PFSK-1 (cell line): ENCODE measurements at regions not wholly inside any gene's neighbourhood (a gene's known extent, or its start where the extent isn't known, plus 50 kb on each side); places are given as distances from the start of the nearest gene placed in this dataset.

Experiments
- FOXP2 ChIP-seq: optimal IDR thresholded peaks from 2 replicates; pipeline ENCODE3; 2011; ENCODE audit warnings: borderline replicate concordance, control low read depth, inconsistent platforms; ENCODE audit not compliant: insufficient read depth; ENCODE audit errors: extremely low read length, extremely low read depth
- POLR2AphosphoS5 ChIP-seq: IDR thresholded peaks from 2 replicates; pipeline ENCODE4 v1.6.1; 2012; ENCODE audit warnings: low read depth, mild to moderate bottlenecking, control low read depth, low read length, moderate library complexity
- SIN3A ChIP-seq: IDR thresholded peaks from 2 replicates; pipeline ENCODE4 v1.6.1; 2012; ENCODE audit warnings: mild to moderate bottlenecking, low read length, moderate library complexity, borderline replicate concordance; ENCODE audit not compliant: insufficient read depth
- TAF1 ChIP-seq: IDR thresholded peaks from 2 replicates; pipeline ENCODE4 v1.6.1; 2012; ENCODE audit warnings: low read length, control low read depth, borderline replicate concordance; ENCODE audit not compliant: insufficient read depth
- TF ChIP-seq, protein P1 (sequence below), 2 experiments: IDR thresholded peaks; 2 replicates each; pipeline versions ENCODE4 v1.6.1 to v1.8.0; 2011 to 2012; ENCODE audit warnings: low read depth in 2 of 2, low read length in 2 of 2, control low read depth in 1 of 2, inconsistent platforms in 1 of 2, mild to moderate bottlenecking in 1 of 2, moderate library complexity in 1 of 2; ENCODE audit not compliant: insufficient read depth in 1 of 2

DNA sequence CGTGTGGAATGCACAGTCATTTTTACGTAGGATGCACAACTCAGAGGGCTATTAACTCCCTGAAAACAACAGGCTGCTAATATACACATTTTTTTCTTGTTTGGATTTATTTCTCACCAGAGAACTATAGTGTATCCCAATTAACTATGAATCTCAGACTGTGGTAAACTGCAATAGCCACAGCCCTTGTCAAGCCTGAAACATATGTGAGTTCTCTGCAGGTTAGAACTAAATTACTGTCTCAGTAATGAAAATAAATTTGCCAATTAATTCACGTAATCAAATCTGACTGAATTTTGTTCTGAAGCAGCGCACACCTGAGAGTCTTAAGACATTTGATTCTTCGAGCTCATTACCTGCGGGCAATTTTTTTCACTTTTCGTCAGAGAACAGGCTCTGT lies 318.6 kb downstream of the PMP22 start:
- TF ChIP-seq TAF1 (no peak), POLR2AphosphoS5 (no peak), FOXP2 (no peak), SIN3A (no peak)
- TF ChIP-seq, protein P1, sequence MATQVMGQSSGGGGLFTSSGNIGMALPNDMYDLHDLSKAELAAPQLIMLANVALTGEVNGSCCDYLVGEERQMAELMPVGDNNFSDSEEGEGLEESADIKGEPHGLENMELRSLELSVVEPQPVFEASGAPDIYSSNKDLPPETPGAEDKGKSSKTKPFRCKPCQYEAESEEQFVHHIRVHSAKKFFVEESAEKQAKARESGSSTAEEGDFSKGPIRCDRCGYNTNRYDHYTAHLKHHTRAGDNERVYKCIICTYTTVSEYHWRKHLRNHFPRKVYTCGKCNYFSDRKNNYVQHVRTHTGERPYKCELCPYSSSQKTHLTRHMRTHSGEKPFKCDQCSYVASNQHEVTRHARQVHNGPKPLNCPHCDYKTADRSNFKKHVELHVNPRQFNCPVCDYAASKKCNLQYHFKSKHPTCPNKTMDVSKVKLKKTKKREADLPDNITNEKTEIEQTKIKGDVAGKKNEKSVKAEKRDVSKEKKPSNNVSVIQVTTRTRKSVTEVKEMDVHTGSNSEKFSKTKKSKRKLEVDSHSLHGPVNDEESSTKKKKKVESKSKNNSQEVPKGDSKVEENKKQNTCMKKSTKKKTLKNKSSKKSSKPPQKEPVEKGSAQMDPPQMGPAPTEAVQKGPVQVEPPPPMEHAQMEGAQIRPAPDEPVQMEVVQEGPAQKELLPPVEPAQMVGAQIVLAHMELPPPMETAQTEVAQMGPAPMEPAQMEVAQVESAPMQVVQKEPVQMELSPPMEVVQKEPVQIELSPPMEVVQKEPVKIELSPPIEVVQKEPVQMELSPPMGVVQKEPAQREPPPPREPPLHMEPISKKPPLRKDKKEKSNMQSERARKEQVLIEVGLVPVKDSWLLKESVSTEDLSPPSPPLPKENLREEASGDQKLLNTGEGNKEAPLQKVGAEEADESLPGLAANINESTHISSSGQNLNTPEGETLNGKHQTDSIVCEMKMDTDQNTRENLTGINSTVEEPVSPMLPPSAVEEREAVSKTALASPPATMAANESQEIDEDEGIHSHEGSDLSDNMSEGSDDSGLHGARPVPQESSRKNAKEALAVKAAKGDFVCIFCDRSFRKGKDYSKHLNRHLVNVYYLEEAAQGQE (IDR thresholded peaks at IDR 0.05; ENCODE audit: insufficient read depth in 1 of 2, low read depth in 2 of 2, low read length in 2 of 2), result no peak

DNA sequence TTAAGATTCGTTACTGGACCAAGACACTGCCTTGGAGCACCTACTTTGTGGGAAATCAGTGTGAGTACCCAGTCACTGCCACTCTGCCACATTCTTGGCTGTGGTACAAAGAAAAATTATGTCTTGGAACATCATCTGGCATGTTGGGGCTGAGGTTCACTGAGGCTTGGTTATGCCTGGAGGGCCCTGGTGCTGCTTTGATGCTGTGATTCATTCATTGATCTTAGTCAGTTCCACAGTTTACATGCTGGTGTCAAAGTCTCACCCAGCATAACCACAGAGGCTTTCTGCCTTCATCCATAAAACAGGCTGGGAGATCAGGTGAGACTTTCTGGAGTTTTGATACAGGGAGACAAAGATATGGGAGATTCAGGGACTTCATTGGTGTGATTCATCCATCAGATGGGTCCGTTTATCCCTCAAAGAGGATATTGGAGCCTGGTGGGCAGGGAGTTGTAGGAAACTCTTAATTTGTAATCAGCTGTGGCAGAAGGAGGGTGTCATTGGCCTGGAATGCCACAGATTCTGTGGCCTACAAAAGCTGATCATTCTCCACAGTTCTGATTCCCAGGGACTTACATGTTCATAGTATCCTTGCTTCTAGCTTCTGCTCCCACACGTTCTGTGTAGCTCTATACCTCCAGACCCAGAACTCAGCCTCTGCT lies 322.5 kb downstream of the PMP22 start:
- TF ChIP-seq FOXP2 (no peak), POLR2AphosphoS5 (no peak), TAF1 (no peak), SIN3A (no peak)
- TF ChIP-seq, protein P1 (IDR thresholded peaks at IDR 0.05; ENCODE audit: insufficient read depth in 1 of 2, low read depth in 2 of 2, low read length in 2 of 2), result no peak

DNA sequence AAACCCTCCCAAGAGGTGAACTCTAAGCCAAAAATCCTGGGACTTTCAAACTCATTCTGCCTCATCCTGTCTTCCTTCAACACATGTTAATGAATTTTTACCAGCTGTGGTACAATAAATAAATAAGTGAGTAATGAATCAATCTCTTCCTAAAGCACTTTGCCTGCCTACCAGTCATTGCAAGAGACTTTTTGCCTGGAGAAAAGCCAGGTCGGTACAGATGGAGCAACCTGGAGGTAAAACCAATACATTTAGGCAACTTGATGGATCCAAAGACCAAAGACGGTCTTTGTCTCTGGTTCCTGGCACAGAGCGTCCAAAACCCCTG lies 324.2 kb downstream of the PMP22 start:
- TF ChIP-seq TAF1 (no peak), POLR2AphosphoS5 (no peak), SIN3A (no peak), FOXP2 (no peak)
- TF ChIP-seq, protein P1 (IDR thresholded peaks at IDR 0.05; ENCODE audit: insufficient read depth in 1 of 2, low read depth in 2 of 2, low read length in 2 of 2), result no peak

DNA sequence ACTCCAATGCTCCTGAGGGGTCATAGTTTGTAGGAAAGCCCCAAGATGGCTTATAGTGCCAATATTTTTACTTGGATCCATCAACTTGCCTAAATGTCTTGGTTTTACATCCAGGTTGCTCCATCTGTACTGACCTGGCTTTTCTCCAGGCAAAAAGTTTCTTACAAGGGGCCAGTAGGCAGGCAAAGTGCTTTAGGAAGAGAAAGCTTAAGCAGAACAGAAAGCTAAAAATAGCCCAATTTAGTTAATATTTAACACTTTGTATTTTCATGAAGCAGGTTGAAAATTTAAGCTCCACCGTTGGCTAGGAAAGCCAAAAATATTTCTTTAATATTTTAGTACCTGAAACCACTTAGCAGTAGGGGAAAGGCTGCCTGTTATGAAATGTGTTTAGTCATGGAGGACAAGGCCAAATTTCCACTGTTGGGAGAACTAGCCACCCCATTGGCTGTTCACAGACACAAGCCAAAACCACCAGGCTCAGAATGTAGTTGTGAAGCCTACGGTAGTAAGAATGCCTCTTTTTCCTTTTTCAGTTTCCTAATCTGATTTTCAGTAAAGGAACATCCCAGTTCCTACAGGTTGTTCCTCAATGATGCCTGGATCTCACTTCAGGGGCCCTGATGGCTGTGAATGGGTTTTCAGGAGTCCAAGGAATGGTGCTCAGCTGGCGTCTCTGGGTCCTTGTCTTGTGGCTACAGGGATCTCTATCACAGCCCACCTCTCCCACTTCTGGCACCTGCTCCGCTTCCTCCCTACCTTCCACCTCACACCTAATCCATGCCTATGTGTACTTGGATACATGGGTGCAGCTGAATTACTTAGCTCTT lies 324.8 kb downstream of the PMP22 start:
- TF ChIP-seq TAF1 (no peak), FOXP2 (no peak), SIN3A (no peak), POLR2AphosphoS5 (no peak)
- TF ChIP-seq, protein P1 (IDR thresholded peaks at IDR 0.05; ENCODE audit: insufficient read depth in 1 of 2, low read depth in 2 of 2, low read length in 2 of 2), result no peak

DNA sequence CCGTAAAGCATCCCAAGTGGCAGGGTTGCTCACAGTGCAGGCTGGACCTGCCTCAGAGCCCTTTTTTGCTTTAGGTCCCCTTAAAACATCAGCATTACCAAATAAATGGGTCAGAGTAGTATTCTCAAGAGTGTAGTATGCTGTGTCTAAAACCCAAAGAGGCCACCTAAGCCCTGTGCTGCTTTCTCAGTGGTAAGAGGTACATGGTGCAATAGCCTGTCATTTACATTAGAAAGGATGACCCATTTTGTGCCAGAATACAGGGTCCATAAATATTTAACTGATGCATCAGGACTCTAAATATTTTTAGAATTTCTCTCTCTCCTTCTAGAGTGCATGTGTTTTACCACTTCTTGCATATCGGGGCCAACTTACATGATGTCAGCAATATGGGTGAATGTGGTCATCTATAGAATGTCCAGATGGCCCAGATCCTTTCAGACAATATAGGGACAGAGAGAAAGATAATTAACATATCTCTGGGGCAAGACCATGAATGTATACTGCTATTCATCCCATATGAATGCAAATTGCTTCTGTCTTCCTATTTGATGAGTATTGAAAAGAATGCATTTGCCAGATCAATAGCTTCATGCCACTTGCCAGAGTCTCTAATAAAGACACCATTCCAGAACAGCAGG lies 329.2 kb downstream of the PMP22 start:
- TF ChIP-seq, protein P1 (IDR thresholded peaks at IDR 0.05; ENCODE audit: insufficient read depth in 1 of 2, low read depth in 2 of 2, low read length in 2 of 2), result no peak
- TF ChIP-seq POLR2AphosphoS5 (no peak), TAF1 (no peak), SIN3A (no peak), FOXP2 (no peak)
